GM12878 (cell line): ENCODE measurements at regions not wholly inside any gene's neighbourhood (a gene's known extent, or its start where the extent isn't known, plus 50 kb on each side); places are given as distances from the start of the nearest gene placed in this dataset.

Source experiments
- ATAC-seq: fragments of 200-7000 bp; cut with Tn5 transposase; 3 replicates; pipeline ENCODE4 v1.9.1; 2020; ENCODE audit warnings: mild to moderate bottlenecking, moderate library complexity
- BruUV-seq: library from RNA; stranded (reverse); fragments of 400-500 nt; replicated peaks from 2 replicates; lab custom pipeline; 2021; lab: Mats Ljungman, UMichigan
- CTCF ChIA-PET: fragments of 300-600 bp; sonication (Branson Sonifier 250); formaldehyde crosslinking; extraction: SDS; loops from one replicate; lab custom pipeline; 2021; ENCODE audit warnings: inconsistent platforms; lab: Yijun Ruan, JAX
- POLR2A ChIA-PET: fragments of 350-600 bp; formaldehyde crosslinking; extraction: SDS; loops from one replicate; lab custom pipeline; 2021; ENCODE audit warnings: inconsistent platforms; lab: Charles Lee
- RAD21 ChIA-PET: fragments of 300-600 bp; sonication (Branson Sonifier 250); formaldehyde crosslinking; loops from one replicate; lab custom pipeline; 2023; ENCODE audit warnings: antibody characterized with exemption; ENCODE audit not compliant: unreplicated experiment; lab: Charles Lee
- SMC1A ChIA-PET: fragments of 300-600 bp; sonication (Branson Sonifier 250); formaldehyde crosslinking; loops from one replicate; lab custom pipeline; 2023; ENCODE audit not compliant: unreplicated experiment, uncharacterized antibody; lab: Charles Lee
- DNase-seq: peaks from one replicate; pipeline ENCODE4 v3.0.0-alpha.2; 2011; ENCODE audit warnings: low read depth, low spot score
- FAIRE-seq: peaks from 3 replicates; lab custom pipeline; 2011; peaks lifted over from hg19 to GRCh38; lab: Jason Lieb, UNC
- H2AFZ ChIP-seq: 2 replicates; pipeline ENCODE4 v1.6.0; 2011; ENCODE audit warnings: low read depth, low read length, control low read depth; ENCODE audit not compliant: control insufficient read depth
- H3K27ac ChIP-seq: 2 replicates; pipeline ENCODE4 v1.5.1; 2011; ENCODE audit warnings: control low read depth; ENCODE audit not compliant: control insufficient read depth, insufficient read depth
- H3K27me3 ChIP-seq, 2 experiments: replicated peaks in 1 of 2; 2 replicates each; pipeline versions ENCODE4 v1.6.0 to v1.6.1; 2011; ENCODE audit warnings: low read length in 1 of 2; ENCODE audit not compliant: control insufficient read depth in 2 of 2, insufficient read depth in 2 of 2
- H3K36me3 ChIP-seq, 2 experiments: 2 replicates each; pipeline ENCODE4 v1.5.1; 2011; ENCODE audit warnings: low read length in 1 of 2; ENCODE audit not compliant: control insufficient read depth in 2 of 2, insufficient read depth in 2 of 2
- H3K4me1 ChIP-seq: 2 replicates; pipeline ENCODE4 v1.6.1; 2011; ENCODE audit warnings: mild to moderate bottlenecking, low read length, moderate library complexity, mixed read lengths; ENCODE audit not compliant: control insufficient read depth, insufficient read depth
- H3K4me2 ChIP-seq: 2 replicates; pipeline ENCODE4 v1.6.0; 2011; ENCODE audit warnings: control low read depth; ENCODE audit not compliant: control insufficient read depth, insufficient read depth
- H3K4me3 ChIP-seq: fragments of 200-600 bp; sonication (generic); 2 replicates; pipeline ENCODE4 v1.5.1; 2016
- H3K79me2 ChIP-seq: 2 replicates; pipeline ENCODE4 v1.6.0; 2011; ENCODE audit warnings: low read length; ENCODE audit not compliant: control insufficient read depth, insufficient read depth
- H3K9ac ChIP-seq: 2 replicates; pipeline ENCODE4 v1.8.0; 2011; ENCODE audit warnings: low read length, control low read depth, mixed read lengths; ENCODE audit not compliant: control insufficient read depth, insufficient read depth
- H3K9me3 ChIP-seq: replicated peaks from 3 replicates; pipeline ENCODE4 v1.5.1; 2011; ENCODE audit warnings: mild to moderate bottlenecking, low read length; ENCODE audit not compliant: control insufficient read depth, insufficient read depth
- H4K20me1 ChIP-seq: 2 replicates; pipeline ENCODE4 v1.6.0; 2011; ENCODE audit not compliant: control insufficient read depth, insufficient read depth
- CHD2 ChIP-seq: IDR thresholded peaks from 2 replicates; pipeline ENCODE4 v1.6.1; 2011; ENCODE audit warnings: low read depth, low read length, improper control_type of control experiment, borderline replicate concordance
- FOXK2 ChIP-seq: fragments of 450-650 bp; IDR thresholded peaks from 2 replicates; pipeline ENCODE4 v1.6.1; 2017; ENCODE audit warnings: mild to moderate bottlenecking, moderate library complexity
- KLF5 ChIP-seq: fragments of 450-650 bp; IDR thresholded peaks from 2 replicates; pipeline ENCODE4 v1.6.1; 2014; ENCODE audit warnings: mild to moderate bottlenecking; ENCODE audit not compliant: partially characterized antibody
- ZBTB40 ChIP-seq: fragments of 450-650 bp; IDR thresholded peaks from 2 replicates; pipeline ENCODE4 v1.6.1; 2016; ENCODE audit warnings: mild to moderate bottlenecking, moderate library complexity, borderline replicate concordance
- in situ Hi-C: fragments of 300-500 bp; cut with MboI; formaldehyde crosslinking; loops from 9 replicates; pipeline ENCODE4 v1.14.3; 2018; ENCODE audit warnings: mixed read lengths
- intact Hi-C: fragments of 100-400 bp; cut with micrococcal nuclease; formaldehyde crosslinking; loops from one replicate; pipeline ENCODE4 v1.14.2; 2022; ENCODE audit not compliant: unreplicated experiment
- TF ChIP-seq, protein P1 (sequence below): fragments of 450-650 bp; IDR thresholded peaks from 2 replicates; pipeline ENCODE4 v1.6.1; 2016; ENCODE audit warnings: mild to moderate bottlenecking
- TF ChIP-seq, protein P2 (sequence below): fragments of 450-650 bp; formaldehyde crosslinking; IDR thresholded peaks from 2 replicates; pipeline ENCODE4 v1.4.0; 2022; ENCODE audit warnings: mild to moderate bottlenecking, moderate library complexity
- TF ChIP-seq, protein P3 (sequence below): fragments of 450-650 bp; IDR thresholded peaks from 2 replicates; pipeline ENCODE4 v1.6.1; 2017; ENCODE audit warnings: mild to moderate bottlenecking

DNA sequence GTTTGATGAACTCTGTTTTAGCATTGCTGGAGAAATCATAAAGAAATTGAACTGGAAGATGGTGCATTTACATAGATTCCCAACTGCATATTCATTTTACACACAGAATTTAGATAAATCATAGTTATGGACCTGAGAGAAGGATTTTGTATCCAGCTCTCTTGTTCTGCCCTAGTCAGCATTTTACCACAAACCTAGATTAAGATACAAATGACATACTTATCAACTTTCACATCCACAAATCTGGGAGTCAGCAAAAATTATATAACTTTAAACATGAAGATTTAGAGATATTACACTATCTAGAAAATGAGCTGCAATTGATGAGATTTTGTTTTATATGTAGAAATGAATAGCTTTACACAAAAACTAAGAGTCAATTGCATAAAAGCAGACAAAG lies 632.8 kb downstream of the IGSF11 start:
- SMC1A ChIA-PET: interaction anchor here (0.9 to 1.6 kb wide), 3 partner anchors 15 to 26 kb away, joined by 3 to 4 read pairs (median 4); no protein-coding TSS in a partner anchor
- ATAC-seq: no peak
- TF ChIP-seq FOXK2: no peak
- TF ChIP-seq CHD2: no peak
- TF ChIP-seq, protein P1, sequence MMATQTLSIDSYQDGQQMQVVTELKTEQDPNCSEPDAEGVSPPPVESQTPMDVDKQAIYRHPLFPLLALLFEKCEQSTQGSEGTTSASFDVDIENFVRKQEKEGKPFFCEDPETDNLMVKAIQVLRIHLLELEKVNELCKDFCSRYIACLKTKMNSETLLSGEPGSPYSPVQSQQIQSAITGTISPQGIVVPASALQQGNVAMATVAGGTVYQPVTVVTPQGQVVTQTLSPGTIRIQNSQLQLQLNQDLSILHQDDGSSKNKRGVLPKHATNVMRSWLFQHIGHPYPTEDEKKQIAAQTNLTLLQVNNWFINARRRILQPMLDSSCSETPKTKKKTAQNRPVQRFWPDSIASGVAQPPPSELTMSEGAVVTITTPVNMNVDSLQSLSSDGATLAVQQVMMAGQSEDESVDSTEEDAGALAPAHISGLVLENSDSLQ: no peak
- TF ChIP-seq, protein P2, sequence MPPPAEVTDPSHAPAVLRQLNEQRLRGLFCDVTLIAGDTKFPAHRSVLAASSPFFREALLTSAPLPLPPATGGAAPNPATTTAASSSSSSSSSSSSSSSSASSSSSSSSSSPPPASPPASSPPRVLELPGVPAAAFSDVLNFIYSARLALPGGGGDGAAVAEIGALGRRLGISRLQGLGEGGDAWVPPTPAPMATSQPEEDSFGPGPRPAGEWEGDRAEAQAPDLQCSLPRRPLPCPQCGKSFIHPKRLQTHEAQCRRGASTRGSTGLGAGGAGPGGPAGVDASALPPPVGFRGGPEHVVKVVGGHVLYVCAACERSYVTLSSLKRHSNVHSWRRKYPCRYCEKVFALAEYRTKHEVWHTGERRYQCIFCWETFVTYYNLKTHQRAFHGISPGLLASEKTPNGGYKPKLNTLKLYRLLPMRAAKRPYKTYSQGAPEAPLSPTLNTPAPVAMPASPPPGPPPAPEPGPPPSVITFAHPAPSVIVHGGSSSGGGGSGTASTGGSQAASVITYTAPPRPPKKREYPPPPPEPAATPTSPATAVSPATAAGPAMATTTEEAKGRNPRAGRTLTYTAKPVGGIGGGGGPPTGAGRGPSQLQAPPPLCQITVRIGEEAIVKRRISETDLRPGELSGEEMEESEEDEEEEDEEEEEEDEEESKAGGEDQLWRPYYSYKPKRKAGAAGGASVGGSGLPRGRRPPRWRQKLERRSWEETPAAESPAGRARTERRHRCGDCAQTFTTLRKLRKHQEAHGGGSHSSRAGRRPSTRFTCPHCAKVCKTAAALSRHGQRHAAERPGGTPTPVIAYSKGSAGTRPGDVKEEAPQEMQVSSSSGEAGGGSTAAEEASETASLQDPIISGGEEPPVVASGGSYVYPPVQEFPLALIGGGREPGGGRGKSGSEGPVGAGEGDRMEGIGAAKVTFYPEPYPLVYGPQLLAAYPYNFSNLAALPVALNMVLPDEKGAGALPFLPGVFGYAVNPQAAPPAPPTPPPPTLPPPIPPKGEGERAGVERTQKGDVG (CRISPR knock-in tag): no peak
- no peak for TF ChIP-seq ZBTB40
- TF ChIP-seq, protein P3, sequence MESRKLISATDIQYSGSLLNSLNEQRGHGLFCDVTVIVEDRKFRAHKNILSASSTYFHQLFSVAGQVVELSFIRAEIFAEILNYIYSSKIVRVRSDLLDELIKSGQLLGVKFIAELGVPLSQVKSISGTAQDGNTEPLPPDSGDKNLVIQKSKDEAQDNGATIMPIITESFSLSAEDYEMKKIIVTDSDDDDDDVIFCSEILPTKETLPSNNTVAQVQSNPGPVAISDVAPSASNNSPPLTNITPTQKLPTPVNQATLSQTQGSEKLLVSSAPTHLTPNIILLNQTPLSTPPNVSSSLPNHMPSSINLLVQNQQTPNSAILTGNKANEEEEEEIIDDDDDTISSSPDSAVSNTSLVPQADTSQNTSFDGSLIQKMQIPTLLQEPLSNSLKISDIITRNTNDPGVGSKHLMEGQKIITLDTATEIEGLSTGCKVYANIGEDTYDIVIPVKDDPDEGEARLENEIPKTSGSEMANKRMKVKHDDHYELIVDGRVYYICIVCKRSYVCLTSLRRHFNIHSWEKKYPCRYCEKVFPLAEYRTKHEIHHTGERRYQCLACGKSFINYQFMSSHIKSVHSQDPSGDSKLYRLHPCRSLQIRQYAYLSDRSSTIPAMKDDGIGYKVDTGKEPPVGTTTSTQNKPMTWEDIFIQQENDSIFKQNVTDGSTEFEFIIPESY: no peak
- no peak for TF ChIP-seq KLF5
- TF ChIP-seq, all 136 proteins: peak for 0
- CTCF ChIA-PET: interaction anchor here (2.5 kb wide), 1 partner anchor 11 kb away, joined by 12 read pairs; no protein-coding TSS in a partner anchor
- RAD21 ChIA-PET: no interaction called here
- Histone ChIP-seq H3K27ac (no peak overlapping the region), H3K4me3 (no peak overlapping the region), H3K9me3 (no peaks in the 10 kb centered on the region), H3K9ac (no peak overlapping the region), H3K36me3 (no peaks in the 10 kb centered on the region), H3K4me2 (no peak overlapping the region), H3K27me3 (no peaks in the 10 kb centered on the region), H3K79me2 (no peaks in the 10 kb centered on the region), H4K20me1 (no peaks in the 10 kb centered on the region), H3K4me1 (no peaks in the 10 kb centered on the region), H2AFZ (no peak overlapping the region)
- FAIRE-seq (no peak), DNase-seq (no peak)
- BruUV-seq: no TSS peak
- intact Hi-C loops: no loop called here
- POLR2A ChIA-PET: no interaction called here
- in situ Hi-C loops: no loop called here
